Keratinocyte (primary cell): ENCODE measurements at regions not wholly inside any gene's neighbourhood (a gene's known extent, or its start where the extent isn't known, plus 50 kb on each side); places are given as distances from the start of the nearest gene placed in this dataset.

ENCODE experiments used
- CTCF ChIP-seq, 3 experiments: IDR thresholded peaks in 1 of 3; conservative IDR thresholded peaks in 1 of 3; optimal IDR thresholded peaks in 1 of 3; 2 replicates in 2 of 3; 3 replicates in 1 of 3; pipeline versions ENCODE3 to v1.5.1; 2011; ENCODE audit warnings: low read length in 3 of 3, mild to moderate bottlenecking in 3 of 3, moderate library complexity in 2 of 3, control low read depth in 1 of 3, inconsistent platforms in 1 of 3; ENCODE audit not compliant: insufficient read depth in 2 of 3; ENCODE audit errors: extremely low read depth in 1 of 3
- EZH2 ChIP-seq: IDR thresholded peaks from one replicate; pipeline ENCODE4 v1.6.1; 2012; ENCODE audit warnings: inconsistent platforms, mild to moderate bottlenecking, low read length, moderate library complexity

GRCh38 chr2:78115291-78115690, 593.1 kb upstream of the LRRTM4 start:
- no peak for TF ChIP-seq CTCF (optimal IDR thresholded peaks at IDR 0.05 in 1 of 3, IDR thresholded peaks at IDR 0.05 in 1 of 3, conservative IDR thresholded peaks at IDR 0.05 in 1 of 3; ENCODE audit: extremely low read depth in 1 of 3, insufficient read depth in 2 of 3, low read length in 3 of 3)
- no peak for TF ChIP-seq EZH2
